Calu3 (cell line): ENCODE measurements at regions not wholly inside any gene's neighbourhood (a gene's known extent, or its start where the extent isn't known, plus 50 kb on each side); places are given as distances from the start of the nearest gene placed in this dataset.

ENCODE experiments used
- BruUV-seq: library from RNA; stranded (reverse); fragments of 400-500 nt; replicated peaks from 2 replicates; lab custom pipeline; 2021; lab: Mats Ljungman, UMichigan
- CTCF ChIA-PET: fragments of 300-600 bp; sonication (Branson Sonifier 250); formaldehyde crosslinking; loops from one replicate; lab custom pipeline; 2022; ENCODE audit warnings: antibody characterized with exemption; lab: Charles Lee
- DNase-seq: peaks from one replicate; pipeline ENCODE4 v3.0.0; 2022
- H3K27ac Mint-ChIP-seq: one replicate; pipeline ENCODE4 v1.8.0; 2022; ENCODE audit warnings: mixed read lengths; ENCODE audit not compliant: unreplicated experiment
- H3K27me3 Mint-ChIP-seq: one replicate; pipeline ENCODE4 v1.8.0; 2022; ENCODE audit warnings: mixed read lengths; ENCODE audit not compliant: unreplicated experiment
- H3K36me3 Mint-ChIP-seq: one replicate; pipeline ENCODE4 v1.8.0; 2022; ENCODE audit warnings: mild to moderate bottlenecking, moderate library complexity, mixed read lengths; ENCODE audit not compliant: insufficient read depth, unreplicated experiment
- H3K4me1 Mint-ChIP-seq: one replicate; pipeline ENCODE4 v1.8.0; 2022; ENCODE audit warnings: mild to moderate bottlenecking, low read depth, mixed read lengths; ENCODE audit not compliant: unreplicated experiment
- H3K4me3 Mint-ChIP-seq: one replicate; pipeline ENCODE4 v1.8.0; 2022; ENCODE audit warnings: mild to moderate bottlenecking, low read depth, moderate library complexity, mixed read lengths; ENCODE audit not compliant: unreplicated experiment
- H3K9me3 Mint-ChIP-seq: one replicate; pipeline ENCODE4 v1.8.0; 2022; ENCODE audit warnings: low read depth, mixed read lengths; ENCODE audit not compliant: unreplicated experiment
- CTCF ChIP-seq: fragments of 200-600 bp; IDR thresholded peaks from one replicate; pipeline ENCODE4 v1.8.0; 2022; ENCODE audit warnings: antibody characterized with exemption; ENCODE audit not compliant: unreplicated experiment
- intact Hi-C: fragments of 100-400 bp; cut with micrococcal nuclease; formaldehyde crosslinking; loops from one replicate; pipeline ENCODE4 v1.10.0; 2022; ENCODE audit not compliant: unreplicated experiment

GRCh38 chr11:23653071-23653675 lies 792.9 kb upstream of the CCDC179 start:
- Mint-ChIP-seq H3K4me3 (no peak overlapping the region), H3K36me3 (no peaks in the 10 kb centered on the region), H3K4me1 (no peaks in the 10 kb centered on the region), H3K27ac (no peak overlapping the region), H3K27me3 (no peaks in the 10 kb centered on the region), H3K9me3 (peaks cover 7% of the 10 kb centered on the region)
- no peak for DNase-seq
- no TSS peak for BruUV-seq
- TF ChIP-seq CTCF, result no peak
- intact Hi-C loops, result no loop called here
- CTCF ChIA-PET, result no interaction called here

- Mint-ChIP-seq H3K9me3 (peaks cover 6% of the 10 kb centered on the region), H3K4me1 (no peaks in the 10 kb centered on the region), H3K27ac (no peak overlapping the region), H3K27me3 (no peaks in the 10 kb centered on the region), H3K4me3 (no peak overlapping the region), H3K36me3 (no peaks in the 10 kb centered on the region)
- intact Hi-C loops, result no loop called here
- no TSS peak for BruUV-seq
- CTCF ChIA-PET, result no interaction called here
- DNase-seq, result no peak
- no peak for TF ChIP-seq CTCF
These were observed 808.0 kb upstream of the CCDC179 start for GRCh38 chr11:23668324-23668723.

- no TSS peak for BruUV-seq
- H3K27me3 Mint-ChIP-seq, result no peaks in the 10 kb centered on the region
- intact Hi-C loops, result no loop called here
- H3K36me3 Mint-ChIP-seq, result no peaks in the 10 kb centered on the region
- H3K4me3 Mint-ChIP-seq, result no peak overlapping the region
- H3K9me3 Mint-ChIP-seq, result no peaks in the 10 kb centered on the region
- TF ChIP-seq CTCF, result no peak
- no peak for DNase-seq
- H3K4me1 Mint-ChIP-seq, result no peaks in the 10 kb centered on the region
- no peak overlapping the region for H3K27ac Mint-ChIP-seq
- CTCF ChIA-PET, result no interaction called here
These were observed 813.1 kb upstream of the CCDC179 start for GRCh38 chr11:23673366-23673765.

- DNase-seq, result no peak
- no peak for TF ChIP-seq CTCF
- intact Hi-C loops, result no loop called here
- no peaks in the 10 kb centered on the region for H3K4me1 Mint-ChIP-seq
- H3K9me3 Mint-ChIP-seq, result no peaks in the 10 kb centered on the region
- CTCF ChIA-PET, result no interaction called here
- no peak overlapping the region for H3K4me3 Mint-ChIP-seq
- H3K36me3 Mint-ChIP-seq, result no peaks in the 10 kb centered on the region
- H3K27me3 Mint-ChIP-seq, result no peaks in the 10 kb centered on the region
- no peak overlapping the region for H3K27ac Mint-ChIP-seq
- BruUV-seq, result no TSS peak
These were observed 814.6 kb upstream of the CCDC179 start for GRCh38 chr11:23674866-23675265.
